ENCODE measurements at regions not wholly inside any gene's neighbourhood (a gene's known extent, or its start where the extent isn't known, plus 50 kb on each side); places are given as distances from the start of the nearest gene placed in this dataset.
"Not testable (repeated sequence)": the region's sequence is repeated elsewhere in the genome, so short reads cannot be mapped to it uniquely, and the experiment has no call there.

- no peak for DNase-seq
These were observed 1297.5 kb upstream of the CITED2 start for GRCh38 chr6:140671926-140672325.

DNA sequence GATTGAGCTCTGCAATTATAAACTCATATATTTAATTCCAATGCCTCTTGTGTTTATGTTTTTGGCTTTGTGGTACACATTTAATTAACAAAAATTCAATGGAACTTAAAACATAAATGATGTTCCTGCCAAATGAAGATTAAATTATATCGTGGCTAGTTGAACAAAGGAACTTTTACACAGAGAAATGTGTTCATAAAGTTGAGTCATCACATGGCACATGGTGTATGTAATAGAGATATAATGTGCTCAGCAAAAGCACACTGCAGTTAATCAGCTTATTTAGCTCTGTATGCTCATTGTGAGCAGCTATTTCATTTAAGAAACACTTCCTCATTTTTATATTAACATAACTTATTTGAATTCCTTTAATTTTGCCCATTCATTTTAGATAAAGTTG lies 1295.6 kb upstream of the CITED2 start:
- peak in 1 of 2 donors; percentile 15 for DNase-seq

- DNase-seq, result no peak
These were observed 1294.9 kb upstream of the CITED2 start for GRCh38 chr6:140669321-140669720.

GRCh38 chr6:140663772-140664171 lies 1289.3 kb upstream of the CITED2 start:
- DNase-seq, result no peak

DNA sequence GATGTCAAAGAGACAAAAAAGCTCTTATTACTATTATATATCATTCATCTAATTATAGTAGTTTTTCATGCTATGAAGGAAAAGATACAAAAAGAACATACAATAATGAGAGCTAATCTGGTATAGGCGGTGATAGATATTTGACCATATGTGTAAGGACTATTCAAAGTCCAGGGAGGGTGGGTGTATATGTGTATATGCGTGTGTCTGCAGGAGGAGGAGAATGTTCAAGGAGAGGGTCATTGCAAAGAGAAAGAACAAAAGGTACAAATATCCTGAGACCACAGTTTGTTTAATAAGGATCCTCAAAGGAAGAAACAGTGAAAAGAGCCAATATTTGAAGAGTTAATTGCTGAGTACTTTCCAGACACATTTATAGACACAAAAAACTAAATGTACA lies 1288.6 kb upstream of the CITED2 start:
- no peak for DNase-seq

GRCh38 chr6:140661691-140662090 lies 1287.2 kb upstream of the CITED2 start:
- no peak for DNase-seq

- DNase-seq, result no peak
These were observed 1285.8 kb upstream of the CITED2 start for GRCh38 chr6:140660295-140660694.

DNA sequence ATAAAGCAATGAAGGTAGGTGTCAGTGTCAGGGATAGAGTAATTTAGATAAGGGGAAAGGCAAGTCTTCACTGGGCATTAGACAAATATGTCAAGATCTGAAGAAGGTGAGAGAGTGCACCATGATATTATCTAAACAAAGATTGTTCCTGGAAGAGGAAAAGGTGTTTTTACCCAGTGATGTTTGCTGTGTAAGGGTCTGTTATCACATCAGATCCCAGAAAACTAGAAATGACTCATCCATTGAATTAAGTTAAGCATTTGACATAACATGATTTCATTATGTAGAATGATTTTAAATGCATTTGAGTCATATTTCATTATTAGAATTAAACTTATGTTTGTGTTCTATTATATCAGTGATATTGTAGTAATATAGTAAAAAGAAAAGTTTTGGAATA lies 1279.5 kb upstream of the CITED2 start:
- no peak for DNase-seq

- no peak for DNase-seq
These were observed 1279.1 kb upstream of the CITED2 start for GRCh38 chr6:140653506-140653905.

GRCh38 chr6:140649502-140649901 lies 1275.1 kb upstream of the CITED2 start:
- DNase-seq, result not testable (repeated sequence)

GRCh38 chr6:140647322-140647721 lies 1272.9 kb upstream of the CITED2 start:
- DNase-seq, result not testable (repeated sequence)

GRCh38 chr6:140644017-140644416 lies 1269.6 kb upstream of the CITED2 start:
- DNase-seq, result no peak

GRCh38 chr6:140641412-140641811 lies 1267.0 kb upstream of the CITED2 start:
- DNase-seq, result no peak

DNA sequence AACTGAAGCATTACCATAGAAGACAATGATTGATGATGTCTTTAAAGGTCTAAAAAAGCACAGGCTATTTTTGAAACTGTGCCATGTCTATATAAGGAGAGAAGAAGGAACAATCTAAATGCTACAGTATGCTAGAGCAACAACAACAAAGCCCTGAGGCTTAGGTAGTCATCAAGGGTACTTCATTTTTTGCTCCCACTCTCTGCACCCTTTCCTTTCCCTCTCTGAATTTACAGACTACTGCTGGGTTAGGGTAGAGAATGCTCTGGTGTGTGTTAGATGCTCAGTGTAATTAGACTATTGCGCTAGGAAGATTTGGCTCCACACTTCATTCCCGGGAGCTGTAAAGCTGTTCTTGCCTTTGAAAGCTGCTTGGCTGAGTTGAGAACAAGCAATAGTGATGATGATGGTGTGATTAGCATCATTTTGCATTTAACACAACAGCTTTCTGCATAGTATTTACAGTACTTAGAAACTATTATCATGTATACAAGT lies 1262.5 kb upstream of the CITED2 start:
- no peak for DNase-seq

DNA sequence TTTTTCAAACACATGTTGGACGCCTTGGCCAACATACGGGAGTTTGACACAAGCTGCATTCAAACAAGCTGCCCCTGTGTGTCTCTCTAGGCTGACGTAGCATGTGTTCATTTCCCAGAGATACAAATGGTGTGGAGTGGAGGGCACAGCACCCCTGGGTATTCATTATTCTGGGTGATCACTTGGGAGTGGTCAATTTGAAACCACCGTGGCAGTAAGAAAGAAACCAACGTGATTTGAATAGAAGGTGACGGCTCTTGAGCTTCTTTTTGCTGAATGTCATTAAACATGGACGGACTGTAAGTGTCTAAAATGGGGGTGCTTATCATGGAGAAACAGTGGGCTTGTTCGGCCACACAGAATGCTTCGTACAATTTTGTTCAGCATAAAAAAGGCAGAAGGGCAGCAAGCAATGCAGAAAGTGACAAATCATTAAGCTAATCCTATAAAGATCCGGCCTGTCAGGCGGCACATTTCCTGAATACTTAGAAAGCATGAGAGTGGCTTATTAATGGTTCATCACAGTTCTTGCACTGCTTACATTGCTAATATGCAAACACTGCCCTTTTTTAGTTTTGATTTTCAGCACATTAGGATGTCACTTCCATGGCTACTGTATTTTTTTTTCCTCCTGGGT lies 1261.9 kb upstream of the CITED2 start:
- no peak for DNase-seq

- DNase-seq, result no peak
These were observed 1252.6 kb upstream of the CITED2 start for GRCh38 chr6:140627002-140627401.

DNA sequence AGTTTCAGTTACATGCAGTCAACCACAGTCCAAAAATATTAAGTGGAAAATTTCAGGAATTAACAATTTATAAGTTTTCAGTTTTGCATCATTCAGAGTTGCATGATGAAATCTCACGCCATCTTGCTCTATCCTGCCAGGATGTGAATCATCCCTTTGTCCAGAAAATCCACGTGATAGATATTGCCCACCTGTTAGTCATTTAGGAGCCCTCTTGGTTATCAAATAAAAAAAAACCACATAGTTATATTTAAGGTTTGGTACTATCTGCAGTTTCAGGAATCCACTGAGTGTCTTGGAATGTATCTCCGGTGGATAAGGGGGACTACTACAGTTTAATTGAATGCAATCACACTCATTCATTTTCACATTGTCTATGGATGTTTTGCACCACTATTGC lies 1249.0 kb upstream of the CITED2 start:
- no peak for DNase-seq

DNA sequence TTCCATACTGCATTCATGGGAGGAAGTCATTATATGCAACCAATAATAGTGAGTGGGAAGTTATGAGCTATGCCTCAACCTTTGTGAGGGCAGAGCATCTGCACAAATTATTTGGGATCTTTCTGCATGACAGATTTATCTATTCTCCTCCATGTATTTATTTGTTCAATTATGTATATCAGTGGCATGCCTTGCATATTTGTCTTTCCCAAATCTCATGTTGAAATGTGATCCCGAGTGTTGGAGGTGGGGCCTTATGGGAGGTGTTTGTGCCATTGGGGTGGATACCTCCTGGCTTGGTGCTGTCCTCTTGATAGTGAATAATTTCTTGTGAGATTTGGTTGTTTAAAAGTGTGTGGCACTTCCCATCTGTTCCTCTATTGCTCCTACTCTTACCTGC lies 1246.0 kb upstream of the CITED2 start:
- DNase-seq, result no peak

- DNase-seq, result no peak
These were observed 1235.5 kb upstream of the CITED2 start for GRCh38 chr6:140609956-140610355.

DNA sequence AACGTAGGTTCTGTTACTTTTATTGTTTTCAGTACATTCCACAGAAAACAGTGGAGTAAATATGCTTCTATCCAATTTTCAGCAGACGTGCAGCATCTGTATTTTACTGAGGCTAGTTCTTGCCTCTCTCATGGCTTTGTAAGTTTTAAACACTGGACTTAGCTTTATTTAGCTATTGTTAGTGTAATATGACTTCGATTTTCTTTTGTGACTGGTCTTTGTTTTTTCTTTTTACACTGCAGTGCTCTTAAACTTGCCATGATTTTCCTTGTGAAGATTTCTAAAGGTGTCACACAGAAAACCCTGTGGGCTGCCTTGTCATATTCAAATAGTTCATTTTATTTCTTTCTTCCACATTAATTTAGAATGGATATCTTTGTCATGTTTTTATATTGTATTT lies 1234.9 kb upstream of the CITED2 start:
- no peak for DNase-seq

GRCh38 chr6:140604786-140605185 lies 1230.3 kb upstream of the CITED2 start:
- DNase-seq, result no peak

DNA sequence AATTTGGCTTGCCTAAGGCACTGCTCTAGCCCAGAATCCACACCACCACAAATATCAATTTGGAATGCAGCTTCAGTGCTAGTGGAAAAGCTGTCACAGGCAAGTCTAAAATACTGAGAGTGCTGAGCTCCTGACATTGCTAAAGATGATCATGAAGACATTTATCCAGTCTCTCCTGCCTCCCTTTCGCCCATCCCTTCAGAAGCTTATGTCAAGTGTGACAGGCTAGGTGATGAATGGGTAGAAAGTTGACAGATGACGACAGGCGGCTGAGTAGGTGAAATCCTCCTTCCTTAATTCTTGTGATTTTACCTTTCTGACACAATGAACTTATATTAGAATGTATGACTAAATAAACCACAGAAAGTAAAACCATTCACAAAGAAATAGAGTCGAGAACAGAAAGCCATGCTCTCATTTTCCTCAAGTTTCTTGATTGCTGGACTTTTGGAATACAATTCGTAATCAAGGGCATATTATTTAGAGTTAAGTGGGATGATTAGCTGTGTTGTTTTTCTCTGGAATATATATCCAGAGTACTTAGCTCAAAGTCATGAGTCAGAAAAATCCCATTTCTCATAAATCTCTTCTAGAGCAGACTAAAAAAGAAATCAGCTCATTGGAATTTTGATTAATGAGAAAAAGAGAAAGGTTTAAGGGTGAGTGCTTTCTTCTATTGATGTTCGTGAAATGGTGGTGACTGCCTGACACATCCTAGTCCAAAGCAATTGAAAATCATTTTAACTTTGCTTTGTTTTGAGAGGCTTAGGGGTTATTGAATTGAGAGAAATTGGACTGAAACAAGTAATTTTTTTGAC lies 1228.2 kb upstream of the CITED2 start:
- DNase-seq, result no peak

DNA sequence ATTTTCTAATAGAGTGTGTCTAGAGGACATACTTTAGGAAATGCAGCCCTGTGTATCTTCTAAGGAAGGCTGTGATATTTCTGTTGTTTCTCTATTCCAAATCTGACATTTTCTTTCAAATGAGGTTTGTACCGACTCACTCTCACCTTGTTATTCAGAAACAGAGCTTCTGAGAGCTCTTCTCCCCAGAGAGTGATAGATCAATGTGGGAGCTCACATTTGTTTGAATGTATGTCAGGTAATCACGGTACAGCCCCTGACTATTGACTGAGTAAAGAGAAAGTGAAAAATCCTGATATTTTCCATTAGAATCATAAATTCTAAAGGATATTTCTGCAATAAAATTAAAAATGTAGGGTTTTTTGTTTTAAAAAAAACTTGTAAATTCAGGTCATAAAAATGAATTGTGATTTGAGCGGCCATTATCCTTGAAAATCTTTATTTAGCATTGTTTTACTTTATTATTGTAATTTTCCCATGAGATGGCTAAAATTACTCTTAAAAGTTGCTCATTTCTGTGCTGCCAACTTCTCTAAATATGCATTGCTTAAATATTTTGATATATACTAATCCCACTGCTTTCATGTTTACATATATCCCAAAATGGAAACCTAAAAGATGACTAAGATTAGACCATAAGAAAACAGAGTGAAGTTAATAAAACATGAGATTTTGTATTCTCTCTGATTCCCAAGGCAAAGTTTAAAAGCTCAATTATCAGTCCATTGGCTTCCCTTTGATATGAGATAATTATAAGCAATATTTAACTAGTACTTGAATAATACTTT lies 1226.8 kb upstream of the CITED2 start:
- DNase-seq, result no peak
